ENCODE measurements at regions not wholly inside any gene's neighbourhood (a gene's known extent, or its start where the extent isn't known, plus 50 kb on each side); places are given as distances from the start of the nearest gene placed in this dataset.
A peak's percentile ranks its signal among the peaks of the same experiment; 100 is the strongest.
"Not testable (repeated sequence)": the region's sequence is repeated elsewhere in the genome, so short reads cannot be mapped to it uniquely, and the experiment has no call there.

DNA sequence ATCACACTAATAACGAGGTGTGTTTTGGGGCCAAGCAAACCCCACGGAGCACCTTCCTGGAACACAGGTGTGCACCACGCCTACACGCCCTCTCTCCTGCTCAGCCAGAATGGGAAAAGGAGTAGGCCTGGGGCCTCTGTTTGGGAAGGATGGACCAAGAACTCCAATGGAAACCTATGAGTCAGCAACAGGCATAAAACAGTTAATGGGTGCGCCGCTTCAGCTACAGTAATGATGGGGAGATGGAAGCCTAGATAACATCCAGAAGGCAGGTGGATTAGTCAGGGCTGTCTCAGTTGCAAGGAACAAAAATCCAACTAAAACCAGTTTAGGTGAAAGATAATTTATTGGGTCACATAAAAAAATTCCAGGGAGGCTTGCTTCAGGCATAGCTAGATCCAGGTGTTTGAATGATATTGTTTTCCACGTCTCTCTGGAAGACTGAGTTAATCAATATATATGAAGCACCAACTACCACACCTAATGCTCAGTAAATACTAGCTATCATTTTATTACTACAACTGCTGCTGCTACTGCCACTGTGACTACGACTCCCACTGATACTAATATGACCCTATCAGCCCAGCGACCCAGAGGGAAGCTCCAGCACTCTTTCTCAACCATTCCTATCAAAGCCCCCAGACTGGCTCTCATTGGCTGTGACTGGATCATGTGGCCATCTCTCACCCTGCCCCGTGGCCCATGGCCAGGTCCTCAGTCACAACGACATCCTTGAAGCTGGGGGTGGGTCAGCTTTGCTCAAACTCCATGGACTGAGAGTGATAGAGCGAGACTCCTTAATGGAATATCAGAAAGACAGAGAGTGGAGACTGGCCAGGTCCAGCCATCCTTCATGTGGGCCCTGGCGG lies 155.2 kb upstream of the PTPN1 start:
- DNase-seq (ENCODE audit: insufficient read length, low spot score) (no peak), FAIRE-seq (peak; percentile 28)

DNA sequence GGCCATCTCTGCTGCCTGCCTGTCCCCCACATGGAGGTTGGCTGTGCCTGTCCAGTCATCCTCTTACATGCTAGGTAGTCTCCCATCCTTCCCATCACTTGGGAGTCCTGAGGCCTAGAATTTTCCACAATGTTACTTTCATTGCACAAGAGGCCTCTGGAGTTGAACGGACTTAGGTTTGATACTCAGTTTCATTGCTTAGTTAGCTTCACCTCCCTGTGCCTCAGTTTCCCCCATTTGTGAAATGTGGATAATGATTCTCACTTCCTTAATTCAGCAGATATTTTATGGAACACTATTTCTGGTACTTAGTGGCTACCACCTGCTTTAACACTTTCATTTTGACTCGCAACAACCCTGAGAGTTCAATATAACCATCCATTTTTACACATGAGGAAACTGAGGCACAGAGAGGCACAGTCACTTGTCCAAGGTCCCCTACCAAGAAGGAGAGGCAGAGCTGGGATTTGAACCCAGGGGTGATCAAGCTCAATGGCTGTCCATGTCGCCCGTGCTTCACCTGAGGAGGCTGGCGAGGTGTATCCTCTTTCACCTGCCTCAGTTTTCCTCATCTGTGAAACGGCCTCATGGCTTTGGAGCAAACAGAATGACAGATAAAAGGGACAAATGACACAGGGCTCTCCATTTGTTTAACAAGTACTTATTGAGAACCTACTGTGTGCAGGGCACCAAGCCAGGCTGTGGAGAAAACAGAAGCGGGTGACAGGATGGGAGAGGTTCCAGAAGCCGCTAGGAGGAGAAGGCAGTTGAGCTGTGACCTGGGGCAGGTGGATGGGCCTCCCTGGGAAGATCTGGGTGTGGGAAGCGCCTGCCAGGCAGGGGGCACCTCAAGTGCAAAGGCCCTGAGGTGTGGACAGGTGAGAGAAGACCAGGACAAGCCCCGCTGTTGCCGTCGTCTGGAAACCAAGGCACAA lies 154.3 kb upstream of the PTPN1 start:
- DNase-seq (ENCODE audit: insufficient read length, low spot score) (no peak), FAIRE-seq (peak; percentile 26)

DNA sequence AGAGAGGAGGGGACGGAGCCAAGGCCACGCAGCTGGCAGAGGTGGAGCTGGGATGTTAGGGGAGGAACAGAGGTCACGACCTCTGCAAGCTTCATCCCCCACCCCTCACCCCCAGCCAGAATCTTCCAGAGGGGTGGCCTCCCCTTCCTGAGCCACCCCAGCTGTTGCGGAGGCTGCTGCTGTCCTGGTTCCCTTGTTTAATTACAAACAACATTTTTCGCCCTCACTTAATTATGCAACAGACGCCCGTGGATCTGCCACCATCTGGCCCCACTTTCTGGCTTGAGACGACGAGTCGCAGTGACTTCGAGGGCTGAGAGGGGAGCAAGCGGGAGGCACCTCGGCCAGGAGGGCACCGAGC lies 153.7 kb upstream of the PTPN1 start:
- FAIRE-seq (no peak), DNase-seq (ENCODE audit: insufficient read length, low spot score) (no peak)

DNA sequence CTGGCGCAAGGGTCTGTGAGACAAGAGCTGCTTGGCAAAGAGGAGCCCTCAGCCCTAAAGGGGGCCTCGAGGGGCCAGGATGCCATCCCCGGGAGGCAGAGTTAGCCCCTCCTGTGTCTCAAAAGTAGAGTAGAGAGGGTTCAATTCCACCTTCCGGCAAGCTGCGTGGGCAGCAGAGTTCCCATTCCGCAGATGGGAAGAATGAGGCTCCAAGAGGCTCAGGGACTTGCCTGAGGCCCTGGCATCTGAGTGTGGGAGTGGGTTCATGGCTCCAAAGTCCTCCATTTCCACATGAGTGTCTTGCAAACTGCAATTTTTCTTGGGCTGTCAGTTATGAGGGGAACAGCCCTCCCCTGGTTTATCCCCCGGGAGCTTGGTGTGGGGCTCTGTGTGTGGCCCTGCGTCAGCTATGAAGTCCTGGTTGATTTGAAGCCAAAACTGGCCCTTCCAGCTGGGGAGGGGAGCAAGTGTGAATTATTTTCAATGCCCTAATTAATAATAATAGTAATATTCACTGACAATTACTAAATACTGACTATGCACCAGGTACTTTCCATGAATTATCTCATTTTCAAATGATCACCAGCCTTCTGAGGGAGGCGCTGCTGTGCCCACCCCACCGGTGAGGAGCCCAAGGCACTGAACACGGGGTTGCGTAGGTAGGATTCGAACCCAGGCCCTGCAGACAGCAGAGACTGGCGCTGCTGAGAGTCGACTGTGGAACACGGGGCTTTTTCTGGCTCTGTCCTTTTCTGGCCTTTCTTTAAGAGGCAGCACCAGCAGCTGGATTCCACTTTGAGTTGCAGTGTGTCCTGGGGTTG lies 153.0 kb upstream of the PTPN1 start:
- DNase-seq (ENCODE audit: insufficient read length, low spot score) (no peak), FAIRE-seq (no peak)

DNA sequence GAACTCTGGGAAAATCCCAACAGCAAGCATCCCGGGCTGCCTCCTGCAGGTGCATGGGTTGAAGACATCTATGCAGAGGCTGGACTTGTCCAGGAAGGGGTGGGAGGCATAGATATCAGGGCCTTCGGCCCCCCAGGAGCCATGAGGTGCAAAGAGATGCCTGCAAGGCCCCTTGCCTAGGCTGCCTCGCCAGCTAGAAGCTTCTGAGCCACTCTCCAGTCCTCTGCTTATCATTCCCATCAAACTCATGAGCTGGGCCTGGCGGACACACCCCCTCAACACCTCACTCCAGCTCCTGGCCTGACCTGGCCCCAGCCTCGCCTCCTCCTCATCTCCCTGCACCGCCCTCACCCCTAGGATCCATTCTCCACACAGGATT lies 152.4 kb upstream of the PTPN1 start:
- no peak for DNase-seq (ENCODE audit: insufficient read length, low spot score)
- FAIRE-seq = peak; percentile 62

DNA sequence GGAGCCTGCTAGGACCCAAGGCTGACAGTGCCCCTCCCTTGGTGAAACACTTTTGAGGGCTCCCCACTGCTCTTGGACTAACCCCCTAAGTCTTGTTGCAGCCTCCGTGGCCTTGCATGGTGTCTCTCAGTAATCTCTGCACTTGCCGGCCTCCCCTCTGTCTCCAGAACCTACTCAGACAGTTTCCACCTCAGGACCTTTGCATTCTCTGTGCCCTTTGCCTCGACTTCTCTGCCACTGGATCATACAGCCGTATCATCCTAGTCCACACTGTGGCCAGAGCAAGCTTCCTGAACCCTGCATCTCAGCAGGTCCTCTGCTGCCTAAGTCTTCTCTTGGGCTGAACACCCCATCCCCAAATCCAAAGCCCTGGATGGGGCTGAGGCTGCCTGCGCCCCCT lies 152.0 kb upstream of the PTPN1 start:
- DNase-seq (ENCODE audit: insufficient read length, low spot score) (no peak), FAIRE-seq (no peak)

DNA sequence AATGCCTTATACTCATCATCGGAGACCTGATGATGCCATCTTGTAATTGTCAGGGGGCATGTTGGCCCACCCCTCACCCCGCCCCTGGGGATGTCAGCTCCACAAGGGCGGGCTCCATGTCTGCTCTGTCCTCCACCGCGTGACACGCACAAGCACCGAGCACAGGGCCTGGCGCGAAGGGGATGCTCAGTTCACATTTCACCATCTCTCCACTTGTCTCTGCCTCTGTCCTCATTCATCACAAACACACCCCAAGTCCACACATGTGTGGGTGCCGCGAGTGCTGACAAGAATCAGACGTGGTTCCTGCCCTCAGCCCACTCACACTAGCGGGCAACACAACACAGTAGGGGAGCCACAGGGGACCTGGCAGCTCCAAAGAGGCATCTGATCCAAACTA lies 151.2 kb upstream of the PTPN1 start:
- FAIRE-seq (peak; percentile 96), DNase-seq (ENCODE audit: insufficient read length, low spot score) (no peak)

DNA sequence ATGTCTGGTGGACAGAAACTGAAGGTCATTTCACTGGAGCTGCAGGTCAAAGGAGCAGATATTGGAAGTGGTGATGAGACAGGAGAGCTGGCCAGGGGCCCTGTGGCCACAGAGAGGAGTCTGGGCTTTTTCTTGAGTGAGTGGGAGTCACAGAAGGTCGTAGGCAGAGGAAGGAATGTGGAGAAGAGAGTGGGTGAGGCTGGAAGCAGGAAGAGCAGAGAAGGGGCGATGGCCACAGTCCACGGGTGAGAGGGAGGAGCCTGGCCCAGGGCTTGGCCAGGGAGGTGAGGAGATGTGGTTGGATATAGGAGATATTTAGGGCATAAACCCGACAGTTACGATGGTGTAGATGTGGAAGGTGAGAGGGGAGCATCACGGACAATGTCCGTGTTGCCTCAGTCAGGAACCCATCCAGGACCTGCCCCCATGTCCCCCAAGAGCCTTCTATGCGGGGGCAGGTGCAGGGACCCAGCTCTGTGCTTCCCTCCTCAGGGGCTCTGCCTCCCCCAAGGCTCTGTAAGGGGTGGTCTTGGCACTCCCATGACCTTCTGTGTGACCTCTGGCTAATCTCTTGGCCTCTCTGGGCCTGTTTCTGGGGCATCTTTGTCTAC lies 150.5 kb upstream of the PTPN1 start:
- DNase-seq (ENCODE audit: insufficient read length, low spot score) = no peak
- peak; percentile 72 for FAIRE-seq

DNA sequence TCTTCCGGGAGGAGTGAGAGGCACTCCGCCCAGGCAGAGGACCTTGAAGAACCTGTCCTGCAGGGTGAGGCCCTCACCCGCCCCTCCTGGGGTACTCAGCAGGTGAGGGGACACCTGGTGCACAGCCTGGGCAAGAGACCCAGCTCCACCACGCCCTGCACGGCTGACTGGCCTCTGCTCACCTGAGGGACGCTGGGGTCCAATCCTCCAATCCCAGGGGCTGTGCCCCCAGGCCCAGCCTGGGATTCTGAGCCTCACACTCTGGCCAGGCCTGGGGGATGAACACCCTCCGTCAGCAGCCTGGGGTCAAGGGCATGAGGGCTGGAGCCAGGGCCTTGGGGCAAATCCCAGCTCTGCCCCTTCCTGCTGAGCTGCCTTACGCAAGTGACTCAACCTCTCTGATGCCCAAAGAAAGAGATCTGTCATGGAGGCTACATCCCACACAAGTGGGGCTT lies 149.9 kb upstream of the PTPN1 start:
- no peak for DNase-seq (ENCODE audit: insufficient read length, low spot score)
- FAIRE-seq = no peak

DNA sequence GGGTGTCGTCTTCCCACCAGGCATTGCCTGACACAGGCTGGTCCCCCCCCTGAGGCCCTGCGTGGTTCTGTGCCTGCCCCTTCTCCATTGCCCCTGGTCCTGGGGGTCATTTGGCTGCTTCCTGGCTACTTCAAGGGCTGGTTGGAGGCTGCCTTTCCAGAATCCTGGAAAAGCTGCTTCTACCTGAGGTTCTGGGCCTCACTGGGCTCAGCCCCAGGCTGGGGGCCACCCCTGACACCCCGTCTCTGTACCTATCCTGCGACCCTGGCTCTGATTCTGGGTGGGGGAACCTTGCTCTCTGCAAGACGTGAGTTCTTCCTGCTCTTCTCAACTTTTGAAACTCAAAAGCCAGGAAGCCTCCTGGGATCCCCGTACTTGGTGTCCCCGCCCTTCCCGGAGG lies 149.3 kb upstream of the PTPN1 start:
- DNase-seq (ENCODE audit: insufficient read length, low spot score) = no peak

DNA sequence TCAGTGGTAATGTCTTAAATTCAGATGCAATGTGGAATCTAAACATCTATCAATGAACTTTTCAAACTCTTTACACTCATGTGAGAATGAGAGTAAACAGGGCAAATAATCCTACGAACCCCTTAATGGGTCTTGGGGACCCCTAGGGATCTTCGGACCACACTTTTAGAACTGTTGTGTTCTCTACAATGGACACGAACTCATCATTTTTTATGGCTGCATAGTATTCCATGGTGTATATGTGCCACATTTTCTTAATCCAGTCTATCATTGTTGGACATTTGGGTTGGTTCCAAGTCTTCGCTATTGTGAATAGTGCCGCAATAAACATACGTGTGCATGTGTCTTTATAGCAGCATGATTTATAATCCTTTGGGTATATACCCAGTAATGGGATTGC lies 148.0 kb upstream of the PTPN1 start:
- not testable (repeated sequence) for DNase-seq (ENCODE audit: insufficient read length, low spot score); FAIRE-seq

More for the DNA sequence above, 149.3 kb upstream of the PTPN1 start:
- no peak for FAIRE-seq

DNA sequence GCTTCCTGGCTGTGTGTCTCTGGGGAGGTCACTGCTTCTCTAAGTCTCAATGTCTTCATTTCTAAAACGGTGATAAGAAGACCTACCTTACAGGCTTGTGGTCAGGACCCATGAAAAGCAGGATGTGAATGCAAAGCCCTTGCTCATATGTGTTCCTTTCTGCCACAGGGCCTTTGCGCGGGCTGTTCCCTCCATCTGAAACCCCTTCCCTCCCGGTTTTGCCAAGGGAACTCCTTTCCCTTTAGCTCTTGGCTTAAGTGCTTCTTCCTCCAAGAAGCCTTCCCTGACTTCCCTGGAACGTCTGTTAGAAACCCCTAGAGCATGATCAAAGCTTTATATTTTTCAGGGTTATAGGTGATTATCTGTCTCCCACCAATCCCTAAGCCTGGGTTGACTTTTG lies 147.2 kb upstream of the PTPN1 start:
- DNase-seq (ENCODE audit: insufficient read length, low spot score) (no peak), FAIRE-seq (no peak)

DNA sequence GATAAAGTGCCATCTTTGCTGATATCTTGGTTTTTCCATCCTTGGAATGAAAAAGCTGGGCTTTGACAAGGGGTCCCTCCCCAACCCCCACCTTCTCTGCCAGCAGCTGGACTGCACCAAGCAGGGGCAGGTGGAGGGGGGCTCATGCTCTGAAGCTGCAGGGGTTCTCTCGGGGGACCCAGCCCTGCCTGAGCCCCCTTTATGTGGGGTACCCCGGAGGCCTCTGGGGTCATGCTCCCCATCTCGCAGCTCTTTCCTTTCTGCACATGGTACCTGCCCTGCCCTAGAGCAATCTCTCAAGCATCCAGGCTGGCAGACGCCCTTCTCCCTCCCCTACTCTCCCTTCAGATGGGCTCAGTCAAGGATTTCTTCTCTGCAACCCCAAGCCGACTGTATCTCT lies 146.7 kb upstream of the PTPN1 start:
- FAIRE-seq (no peak), DNase-seq (ENCODE audit: insufficient read length, low spot score) (no peak)

DNA sequence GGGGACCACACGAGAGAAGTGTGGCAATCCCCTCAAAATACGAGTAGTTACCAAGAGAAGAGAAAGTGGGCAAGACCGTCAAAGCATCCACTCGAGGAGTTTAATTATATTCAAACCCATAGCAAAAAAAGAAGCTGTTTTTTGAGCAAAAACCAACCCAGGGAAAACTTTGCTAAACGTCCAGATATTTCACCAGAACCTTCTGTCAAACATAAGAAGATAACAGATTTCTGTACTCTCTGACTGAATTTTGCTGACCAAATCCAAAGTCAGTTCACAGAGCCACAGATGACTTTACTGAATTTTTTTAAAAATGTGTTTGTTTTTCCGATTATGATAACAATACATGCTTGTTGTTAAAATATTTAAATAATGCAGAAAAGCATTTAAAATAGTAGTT lies 145.6 kb upstream of the PTPN1 start:
- DNase-seq (ENCODE audit: insufficient read length, low spot score) = no peak
- no peak for FAIRE-seq

DNA sequence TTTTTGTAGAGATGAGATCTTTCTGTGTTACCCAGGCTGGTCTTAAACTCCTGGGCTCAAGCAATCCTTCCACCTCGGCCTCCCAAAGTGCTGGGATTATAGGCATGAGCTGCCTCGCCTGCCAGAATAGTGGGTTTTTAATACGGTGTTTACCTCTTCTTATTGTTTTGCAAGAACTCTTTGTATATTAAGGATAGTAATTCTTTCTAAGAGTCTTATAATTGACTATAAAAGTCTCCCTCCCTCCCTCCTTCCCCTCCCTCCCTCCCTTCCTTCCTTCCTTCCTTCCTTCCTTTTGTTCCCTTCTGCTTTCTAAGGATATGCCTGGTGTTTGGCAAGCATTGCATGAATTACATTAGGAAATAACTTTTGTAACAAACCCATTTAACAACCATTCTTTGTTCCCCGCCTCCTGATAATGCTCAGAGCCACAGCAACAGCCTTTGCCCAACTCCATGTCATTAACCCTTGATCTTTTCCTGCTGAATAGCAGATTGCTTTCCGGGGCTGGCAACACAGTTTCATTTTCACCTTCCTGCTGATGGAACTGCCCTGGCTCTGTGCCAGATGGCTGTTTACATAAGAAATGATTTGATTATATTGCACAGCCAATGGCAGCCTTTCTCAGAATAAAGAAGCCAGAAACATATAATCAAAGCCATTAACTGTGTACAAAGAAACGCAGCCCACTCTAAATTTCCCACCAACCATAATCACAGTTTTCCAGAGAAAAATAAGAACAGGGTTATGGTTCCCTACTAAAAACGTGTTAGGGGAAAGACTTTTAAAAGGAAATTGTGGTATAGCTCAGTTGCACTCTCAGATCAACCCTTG lies 143.7 kb upstream of the PTPN1 start:
- FAIRE-seq = peak; percentile 36

DNA sequence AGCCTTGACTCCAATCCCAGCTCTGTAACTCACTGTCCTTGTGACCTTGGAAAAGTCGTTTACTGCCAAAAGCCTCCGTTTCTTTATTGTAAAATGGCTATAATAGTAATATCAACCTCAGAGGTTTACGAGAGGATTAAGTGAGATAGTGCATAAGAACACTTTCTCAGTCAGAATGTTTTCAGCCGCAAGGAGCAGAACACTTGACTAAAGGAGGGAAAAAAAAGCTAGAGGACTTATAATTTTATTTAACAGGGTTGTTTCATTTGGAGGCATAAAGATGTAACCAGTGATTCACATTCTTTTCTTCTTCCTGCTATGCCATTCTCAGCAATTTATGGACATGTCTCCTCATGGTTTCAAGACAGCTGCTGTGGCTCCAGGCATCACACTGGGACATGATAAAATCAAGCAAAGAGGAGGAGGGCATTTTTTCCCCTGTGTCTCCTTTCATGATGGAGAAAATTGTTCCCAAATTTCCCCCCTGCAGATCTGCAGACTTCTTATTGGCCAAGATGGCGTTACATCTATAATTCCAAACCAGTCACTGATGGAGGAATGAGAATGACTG lies 143.0 kb upstream of the PTPN1 start:
- peak; percentile 38 for FAIRE-seq

More for the DNA sequence above, 143.7 kb upstream of the PTPN1 start:
- DNase-seq (ENCODE audit: insufficient read length, low spot score) = no peak

DNA sequence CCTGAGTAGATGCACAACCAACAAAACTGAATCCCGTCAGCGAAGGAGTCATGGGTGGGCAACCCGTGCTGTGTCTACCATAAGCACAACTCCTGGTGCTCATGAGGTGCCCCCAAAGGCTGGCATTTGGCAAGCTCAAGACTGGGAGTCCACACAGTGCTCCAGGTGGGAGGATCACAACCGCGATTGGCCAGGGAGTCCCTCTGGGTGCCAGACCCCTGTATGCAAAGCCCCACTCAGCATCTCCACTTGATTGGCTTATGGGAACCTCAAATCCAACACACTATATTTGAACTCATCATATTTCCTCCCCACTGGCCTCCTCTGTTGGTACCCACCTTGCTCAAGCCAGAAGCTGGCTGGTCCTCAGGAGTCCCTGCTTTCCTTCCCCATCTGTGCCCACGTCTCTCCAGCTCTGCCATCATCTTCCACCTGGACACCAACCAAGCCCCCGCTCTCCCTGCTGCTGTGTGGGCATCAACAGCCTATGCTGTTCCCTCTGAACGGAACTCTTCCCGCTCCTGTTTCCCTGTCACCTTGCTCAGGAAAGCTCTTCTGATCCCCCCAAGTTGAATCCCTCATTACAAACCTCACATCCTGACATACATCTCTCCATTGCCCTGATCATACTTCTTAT lies 142.3 kb upstream of the PTPN1 start:
- DNase-seq (ENCODE audit: insufficient read length, low spot score) (no peak), FAIRE-seq (no peak)

More for the DNA sequence above, 143.0 kb upstream of the PTPN1 start:
- DNase-seq (ENCODE audit: insufficient read length, low spot score) = no peak

DNA sequence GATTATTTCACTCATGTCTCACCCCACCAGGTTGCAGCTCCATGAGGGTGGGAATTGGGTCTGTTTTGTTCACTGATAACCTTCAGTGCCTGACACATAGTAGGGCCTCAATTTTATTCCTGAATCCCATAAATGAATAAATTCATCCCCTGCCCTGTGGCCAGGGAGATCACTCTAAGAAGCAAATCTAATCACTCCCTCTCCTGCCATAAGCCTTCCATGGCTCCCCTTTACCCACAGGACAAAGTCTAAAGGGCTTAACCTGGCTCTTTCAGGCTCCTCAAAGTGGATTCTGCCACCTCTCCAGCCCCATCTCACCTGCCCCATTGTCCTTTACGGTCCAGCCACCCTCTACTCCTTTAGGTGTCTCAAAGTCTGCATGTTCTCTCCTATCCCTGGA lies 141.8 kb upstream of the PTPN1 start:
- DNase-seq (ENCODE audit: insufficient read length, low spot score) (no peak), FAIRE-seq (no peak)

DNA sequence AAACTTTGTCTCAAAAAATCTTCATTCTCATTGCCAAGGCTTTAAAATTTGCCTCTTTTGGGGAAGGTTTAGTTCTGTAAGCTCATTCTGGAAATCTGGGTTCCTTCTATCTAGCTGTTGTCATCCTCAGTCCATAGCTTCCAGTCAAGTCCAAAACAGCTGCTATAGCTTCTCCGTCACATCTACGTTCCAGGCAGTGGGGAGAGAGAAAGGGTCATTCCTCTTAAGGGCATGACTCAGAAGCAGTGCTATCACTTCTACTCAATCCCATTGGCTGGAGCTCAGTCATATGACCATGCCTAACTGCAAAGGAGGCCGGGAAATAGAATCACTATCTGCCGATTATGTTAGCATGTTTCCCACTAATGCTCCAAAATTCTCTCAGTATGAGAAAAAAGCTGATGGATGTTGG lies 141.4 kb upstream of the PTPN1 start:
- peak; percentile 20 for FAIRE-seq

More for the DNA sequence above, 141.4 kb upstream of the PTPN1 start:
- DNase-seq (ENCODE audit: insufficient read length, low spot score) = no peak
